DND-41 (cell line): ENCODE measurements at regions not wholly inside any gene's neighbourhood (a gene's known extent, or its start where the extent isn't known, plus 50 kb on each side); places are given as distances from the start of the nearest gene placed in this dataset.

Experiments used
- CTCF ChIP-seq: IDR thresholded peaks from 2 replicates; pipeline ENCODE4 v1.5.1; 2012; ENCODE audit warnings: borderline replicate concordance, low read length, moderate library complexity, mild to moderate bottlenecking; ENCODE audit not compliant: poor library complexity, severe bottlenecking; ENCODE audit errors: extremely low read depth
- EZH2 ChIP-seq: IDR thresholded peaks from 3 replicates; pipeline ENCODE4 v1.6.1; 2012; ENCODE audit warnings: borderline replicate concordance, low read depth, mild to moderate bottlenecking, moderate library complexity, low read length, inconsistent platforms; ENCODE audit not compliant: severe bottlenecking

DNA sequence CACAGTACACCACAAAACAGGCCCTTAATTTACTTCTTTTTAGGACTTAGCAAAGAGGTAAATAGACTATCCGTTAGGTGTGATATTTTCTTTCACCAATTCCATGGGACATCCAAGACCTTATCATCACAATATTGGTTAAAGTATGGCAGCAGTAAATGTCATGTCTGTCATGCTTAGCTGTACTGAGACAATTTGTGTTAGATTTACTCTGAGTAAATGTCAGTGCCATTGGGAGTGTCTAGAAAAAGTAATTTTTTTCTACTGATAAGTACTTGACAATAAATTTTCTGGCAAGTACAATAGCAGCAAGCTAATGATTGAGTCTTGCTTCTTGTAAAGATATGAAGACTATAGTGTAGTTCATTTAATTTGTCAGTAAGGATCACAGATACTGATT is 756.1 kb downstream of the FAM133A start:
- TF ChIP-seq CTCF, result no peak
- no peak for TF ChIP-seq EZH2
